Mucosa of descending colon (tissue), 3 donors: ENCODE measurements at regions not wholly inside any gene's neighbourhood (a gene's known extent, or its start where the extent isn't known, plus 50 kb on each side); places are given as distances from the start of the nearest gene placed in this dataset.

Source experiments
- ATAC-seq: fragments of 200-7000 bp; cut with Tn5 transposase; one replicate; pipeline ENCODE4 v1.9.1; 2020; ENCODE audit warnings: mild to moderate bottlenecking, moderate library complexity
- DNase-seq, 3 donors: peaks; one replicate each; pipeline ENCODE4 v3.0.0-alpha.2; 2020
- H3K36me3 ChIP-seq: fragments of 200-600 bp; one replicate; pipeline ENCODE4 v1.8.0; 2021; ENCODE audit warnings: low read depth, mild to moderate bottlenecking
- H3K4me1 ChIP-seq: fragments of 200-600 bp; one replicate; pipeline ENCODE4 v1.8.0; 2021; ENCODE audit warnings: low read depth, mild to moderate bottlenecking
- H3K4me3 ChIP-seq: fragments of 200-600 bp; one replicate; pipeline ENCODE4 v1.8.0; 2021; ENCODE audit warnings: mild to moderate bottlenecking
- H3K9me3 ChIP-seq: fragments of 200-600 bp; one replicate; pipeline ENCODE4 v1.8.0; 2021; ENCODE audit warnings: mild to moderate bottlenecking
- CTCF ChIP-seq: fragments of 200-600 bp; IDR thresholded peaks from one replicate; pipeline ENCODE4 v1.8.0; 2022; ENCODE audit warnings: antibody characterized with exemption, mild to moderate bottlenecking
- intact Hi-C, 2 donors: fragments of 100-400 bp; cut with DNase I in 1 of 2; cut with micrococcal nuclease in 1 of 2; formaldehyde crosslinking; loops; one replicate each; pipeline versions ENCODE4 v1.11.0 to v1.11.1; 2022; cut with DNase I, micrococcal nuclease
- donor health status: DM: no; HTN: no; CAD: no; lungs with moderate emphysema.
- donor health status: DM: no; HTN: no; CAD: no.
- donor health status: DM: no; HTN: yes; CAD: no.

GRCh38 chr2:60614319-60614718 lies 60.9 kb upstream of the BCL11A start:
- H3K4me3 ChIP-seq = no peak overlapping the region
- no peak for ATAC-seq
- no peaks in the 10 kb centered on the region for H3K9me3 ChIP-seq
- no peak for TF ChIP-seq CTCF
- H3K36me3 ChIP-seq = no peaks in the 10 kb centered on the region
- no peaks in the 10 kb centered on the region for H3K4me1 ChIP-seq
- intact Hi-C loops = no loop called here
- no peak for DNase-seq

- no peaks in the 10 kb centered on the region for H3K4me1 ChIP-seq
- DNase-seq (no peak), ATAC-seq (no peak)
- intact Hi-C loops = no loop called here
- H3K36me3 ChIP-seq = no peaks in the 10 kb centered on the region
- H3K9me3 ChIP-seq = no peaks in the 10 kb centered on the region
- H3K4me3 ChIP-seq = no peak overlapping the region
- TF ChIP-seq CTCF = no peak
Measured at GRCh38 chr2:60621688-60622429, 68.4 kb upstream of the BCL11A start.

- DNase-seq (no peak), ATAC-seq (no peak)
- Histone ChIP-seq H3K4me1 (no peaks in the 10 kb centered on the region), H3K4me3 (no peak overlapping the region), H3K36me3 (no peaks in the 10 kb centered on the region), H3K9me3 (no peaks in the 10 kb centered on the region)
- intact Hi-C loops = no loop called here
- TF ChIP-seq CTCF = no peak
Measured at GRCh38 chr2:60623040-60623439, 69.6 kb upstream of the BCL11A start.

GRCh38 chr2:60627412-60627811 lies 74.0 kb upstream of the BCL11A start:
- Histone ChIP-seq H3K36me3 (no peaks in the 10 kb centered on the region), H3K9me3 (no peaks in the 10 kb centered on the region), H3K4me1 (no peaks in the 10 kb centered on the region), H3K4me3 (no peak overlapping the region)
- ATAC-seq = no peak
- intact Hi-C loops = no loop called here
- no peak for TF ChIP-seq CTCF
- no peak for DNase-seq

GRCh38 chr2:60628026-60628425 lies 74.6 kb upstream of the BCL11A start:
- no peak overlapping the region for H3K4me3 ChIP-seq
- ATAC-seq (no peak), DNase-seq (no peak)
- H3K36me3 ChIP-seq = no peaks in the 10 kb centered on the region
- TF ChIP-seq CTCF = no peak
- intact Hi-C loops = no loop called here
- no peaks in the 10 kb centered on the region for H3K4me1 ChIP-seq
- H3K9me3 ChIP-seq = no peaks in the 10 kb centered on the region
